Epithelial cell of proximal tubule (primary cell): ENCODE measurements at regions not wholly inside any gene's neighbourhood (a gene's known extent, or its start where the extent isn't known, plus 50 kb on each side); places are given as distances from the start of the nearest gene placed in this dataset.

Source experiments
- DNase-seq: peaks from one replicate; pipeline ENCODE4 v3.0.0-alpha.2; 2011; ENCODE audit warnings: low read depth
- H3K4me3 ChIP-seq: 2 replicates; pipeline ENCODE4 v1.5.1; 2011; ENCODE audit warnings: low read depth, mild to moderate bottlenecking, low read length
- CTCF ChIP-seq: conservative IDR thresholded peaks from 2 replicates; pipeline ENCODE4 v1.5.1; 2012; ENCODE audit warnings: low read depth, mild to moderate bottlenecking, low read length

DNA sequence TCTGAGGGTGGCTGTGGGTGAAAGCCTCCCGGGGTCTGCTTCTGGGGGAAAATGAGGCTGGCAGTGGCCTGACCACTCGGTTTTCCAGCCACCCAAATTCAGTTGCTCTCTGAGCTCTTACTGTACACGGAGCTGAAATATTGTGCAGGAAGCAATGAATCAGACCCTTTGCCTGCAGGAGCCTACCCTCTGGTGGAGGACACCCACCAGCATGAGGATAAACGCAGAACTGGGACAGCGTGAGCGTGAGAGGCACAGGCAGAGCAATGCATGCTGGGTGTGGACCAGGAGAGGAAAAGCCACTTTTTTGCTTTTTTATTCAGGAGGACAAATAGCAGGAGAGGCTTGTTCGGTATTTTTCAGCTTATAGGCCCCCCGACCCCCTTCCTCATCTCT, 298.0 kb downstream of the QKI start:
- no peak overlapping the region for H3K4me3 ChIP-seq
- DNase-seq, result no peak
- no peak for TF ChIP-seq CTCF

DNA sequence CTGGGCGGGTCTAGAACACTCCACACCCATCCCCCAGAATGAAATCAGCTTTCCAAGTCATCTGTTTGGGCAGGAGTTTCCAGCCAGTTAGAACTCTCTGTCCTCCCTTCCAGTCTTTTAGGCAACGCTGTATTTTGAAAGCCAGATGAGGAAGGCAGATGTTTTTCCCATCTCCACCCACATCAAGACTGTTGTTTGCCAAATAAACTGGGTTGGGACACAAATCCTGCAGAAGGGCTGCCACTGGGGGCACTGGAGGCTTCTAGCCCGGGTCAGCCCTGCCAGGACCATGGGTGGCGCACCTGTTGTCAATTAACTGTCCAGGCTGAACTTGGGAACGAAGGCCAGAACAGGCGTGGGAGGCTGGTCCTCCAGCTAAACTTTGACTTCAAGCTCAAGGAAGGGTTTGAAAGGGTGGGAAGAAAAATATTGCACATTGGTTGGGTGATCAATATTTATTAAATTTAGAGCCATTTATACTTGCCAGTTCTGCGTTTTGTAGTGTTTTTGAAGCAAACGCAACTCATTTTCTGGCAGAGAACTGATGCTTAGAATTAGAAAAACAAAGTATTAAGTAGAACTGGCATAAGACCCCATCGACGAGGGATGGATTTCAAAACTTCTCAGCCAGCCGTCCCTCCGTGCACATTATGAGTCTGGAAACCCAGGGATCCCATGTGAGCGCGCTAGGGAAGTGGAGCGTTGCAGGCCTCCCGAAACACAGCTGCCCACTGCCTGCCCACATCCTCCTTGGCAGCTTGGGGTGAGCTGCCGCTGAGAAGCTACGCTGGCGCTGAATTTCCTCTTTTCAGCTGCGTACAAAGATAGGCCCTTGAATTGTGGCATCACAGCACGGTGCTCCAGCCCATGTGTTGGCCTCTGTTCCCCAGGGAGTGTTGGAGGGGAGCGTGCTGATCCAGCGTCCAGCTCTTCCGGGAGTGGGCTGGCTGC, 297.4 kb downstream of the QKI start:
- peak; percentile 20 for TF ChIP-seq CTCF
- no peak for DNase-seq
- H3K4me3 ChIP-seq, result no peak overlapping the region

DNA sequence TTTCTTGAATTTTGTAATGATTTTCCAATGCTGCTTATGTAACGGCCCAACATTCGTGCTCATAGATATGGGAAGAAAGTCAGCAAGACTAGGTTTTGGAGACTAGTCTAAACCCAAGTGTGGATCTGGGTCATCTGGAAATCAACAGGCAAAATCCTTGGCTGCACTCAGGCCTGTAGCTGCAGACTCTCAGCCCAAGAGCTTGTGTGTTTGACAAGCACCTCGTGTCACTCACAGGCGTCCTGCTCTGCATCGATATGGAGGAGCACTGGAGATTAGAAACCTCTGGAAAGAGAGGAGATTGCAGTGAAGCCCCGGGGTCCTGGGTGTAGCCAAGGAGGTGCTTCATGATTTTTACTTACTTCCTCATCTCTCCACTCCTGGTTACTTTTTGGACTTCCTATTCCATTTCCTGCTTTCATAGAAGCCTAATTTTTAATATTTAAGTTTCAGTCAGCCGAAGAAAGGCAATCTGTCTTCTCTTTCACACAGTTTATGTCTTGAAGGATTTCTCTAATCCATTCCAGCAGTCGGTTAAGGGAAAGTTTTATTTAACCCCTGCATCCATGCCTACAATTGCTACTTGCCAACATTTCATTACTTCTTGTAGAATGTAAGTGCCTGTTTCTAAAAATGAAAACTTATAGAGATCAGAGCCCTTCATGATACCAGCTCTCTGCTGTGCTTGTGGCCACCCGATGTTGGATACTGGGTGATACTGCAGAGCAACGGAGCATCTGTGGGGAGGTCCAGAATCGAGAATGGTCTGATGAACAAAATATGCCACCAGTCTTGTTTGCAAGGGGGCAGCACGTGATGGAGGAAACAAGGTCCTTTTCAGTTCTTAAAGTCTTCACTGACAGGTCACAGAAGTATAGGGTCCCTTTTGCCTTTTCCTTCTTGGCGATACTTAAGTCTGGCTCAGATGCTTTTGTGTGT, 296.3 kb downstream of the QKI start:
- H3K4me3 ChIP-seq, result no peak overlapping the region
- no peak for TF ChIP-seq CTCF
- no peak for DNase-seq

- H3K4me3 ChIP-seq, result no peak overlapping the region
- no peak for TF ChIP-seq CTCF
- DNase-seq, result no peak
Observed at GRCh38 chr6:163709693-163710092, 295.2 kb downstream of the QKI start.

- no peak overlapping the region for H3K4me3 ChIP-seq
- DNase-seq, result no peak
- no peak for TF ChIP-seq CTCF
Observed at GRCh38 chr6:163709255-163709654, 294.7 kb downstream of the QKI start.

DNA sequence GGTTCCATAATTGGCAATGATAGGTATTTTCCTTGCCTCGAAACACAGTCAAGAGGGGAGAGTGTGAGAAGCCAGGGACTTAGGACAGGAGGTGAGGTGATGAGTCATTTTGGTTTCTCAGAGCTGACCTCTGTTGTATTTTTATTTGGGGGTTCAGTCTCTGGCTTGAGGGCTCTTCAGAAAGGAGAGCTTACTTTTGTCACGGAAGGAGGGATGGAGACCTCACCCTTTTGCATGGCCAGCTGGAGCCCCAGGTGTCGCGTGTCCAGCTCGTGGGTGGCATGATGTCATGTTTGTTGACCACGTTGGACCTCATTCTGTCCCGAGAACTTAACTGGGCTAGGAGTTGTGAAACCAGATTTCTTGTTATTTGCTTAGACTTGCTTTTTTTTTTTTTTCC, 293.9 kb downstream of the QKI start:
- H3K4me3 ChIP-seq, result no peak overlapping the region
- no peak for TF ChIP-seq CTCF
- no peak for DNase-seq
